Neuronal stem cell (in vitro differentiated cells): ENCODE measurements at regions not wholly inside any gene's neighbourhood (a gene's known extent, or its start where the extent isn't known, plus 50 kb on each side); places are given as distances from the start of the nearest gene placed in this dataset.

Experiments used
- DNase-seq: peaks from one replicate; pipeline ENCODE4 v3.0.0-alpha.2; 2013; ENCODE audit warnings: low spot score
- H2AFZ ChIP-seq: one replicate; pipeline ENCODE4 v1.6.1; 2013; ENCODE audit warnings: mild to moderate bottlenecking, low read length, inconsistent platforms
- H2AK5ac ChIP-seq: 2 replicates; pipeline ENCODE4 v1.6.1; 2013; ENCODE audit warnings: low read depth, mild to moderate bottlenecking, inconsistent platforms, low read length, moderate library complexity, mixed read lengths
- H2BK120ac ChIP-seq: 2 replicates; pipeline ENCODE4 v1.6.1; 2013; ENCODE audit warnings: low read depth, mild to moderate bottlenecking, inconsistent platforms, low read length, moderate library complexity, mixed read lengths
- H2BK12ac ChIP-seq: one replicate; pipeline ENCODE4 v1.6.1; 2013; ENCODE audit warnings: low read length, inconsistent platforms
- H2BK15ac ChIP-seq: 2 replicates; pipeline ENCODE4 v1.6.1; 2013; ENCODE audit warnings: mild to moderate bottlenecking, low read length, inconsistent platforms, mixed read lengths
- H2BK5ac ChIP-seq: one replicate; pipeline ENCODE4 v1.6.1; 2013; ENCODE audit warnings: inconsistent platforms, mild to moderate bottlenecking, low read length, moderate library complexity
- H3K14ac ChIP-seq: one replicate; pipeline ENCODE4 v1.6.1; 2013; ENCODE audit warnings: low read length, inconsistent platforms
- H3K18ac ChIP-seq: 2 replicates; pipeline ENCODE4 v1.6.1; 2013; ENCODE audit warnings: low read length, inconsistent platforms
- H3K23ac ChIP-seq: 2 replicates; pipeline ENCODE4 v1.6.1; 2013; ENCODE audit warnings: low read depth, mild to moderate bottlenecking, mixed read lengths, low read length, inconsistent platforms; ENCODE audit not compliant: poor library complexity
- H3K27ac ChIP-seq: replicated peaks from 3 replicates; pipeline ENCODE4 v1.5.1; 2013; ENCODE audit warnings: low read length, inconsistent platforms
- H3K27me3 ChIP-seq, 3 experiments: 2 replicates each; pipeline ENCODE4 v1.6.1; 2013; ENCODE audit warnings: low read length in 3 of 3, mild to moderate bottlenecking in 2 of 3, inconsistent platforms in 1 of 3, low read depth in 1 of 3, mixed read lengths in 1 of 3, moderate library complexity in 1 of 3; ENCODE audit not compliant: control insufficient read depth in 3 of 3, insufficient read depth in 3 of 3
- H3K36me3 ChIP-seq, 2 donors: replicated peaks in 1 of 2; 2 replicates each; pipeline ENCODE4 v1.6.1; 2013; ENCODE audit warnings: low read length in 2 of 2; ENCODE audit not compliant: control insufficient read depth in 2 of 2, insufficient read depth in 2 of 2
- H3K4ac ChIP-seq: 2 replicates; pipeline ENCODE4 v1.6.1; 2013; ENCODE audit warnings: inconsistent platforms, mild to moderate bottlenecking, low read length, moderate library complexity
- H3K4me1 ChIP-seq, 2 donors: 1 replicate in 1 of 2; 2 replicates in 1 of 2; pipeline ENCODE4 v1.6.1; 2013; ENCODE audit warnings: low read length in 2 of 2, low read depth in 1 of 2; ENCODE audit not compliant: control insufficient read depth in 2 of 2, insufficient read depth in 1 of 2
- H3K4me2 ChIP-seq: one replicate; pipeline ENCODE4 v1.6.1; 2013; ENCODE audit warnings: mild to moderate bottlenecking, low read length, inconsistent platforms; ENCODE audit not compliant: insufficient read depth, poor library complexity, severe bottlenecking
- H3K4me3 ChIP-seq, 2 donors: 2 replicates each; pipeline ENCODE4 v1.5.1; 2013; ENCODE audit warnings: low read length in 2 of 2, mild to moderate bottlenecking in 2 of 2, inconsistent platforms in 1 of 2, moderate library complexity in 1 of 2
- H3K79me1 ChIP-seq: one replicate; pipeline ENCODE4 v1.6.1; 2013; ENCODE audit warnings: low read depth, mild to moderate bottlenecking, inconsistent platforms, low read length, moderate library complexity
- H3K9ac ChIP-seq: one replicate; pipeline ENCODE4 v1.6.1; 2013; ENCODE audit warnings: mild to moderate bottlenecking, low read depth, low read length, inconsistent platforms; ENCODE audit not compliant: poor library complexity
- H3K9me3 ChIP-seq, 2 donors: replicated peaks in 1 of 2; 2 replicates each; pipeline versions ENCODE3 to v1.6.1; 2013; ENCODE audit warnings: low read length in 2 of 2, mild to moderate bottlenecking in 2 of 2, inconsistent platforms in 1 of 2, low read depth in 1 of 2, mixed read lengths in 1 of 2, moderate library complexity in 1 of 2; ENCODE audit not compliant: control insufficient read depth in 2 of 2, insufficient read depth in 1 of 2
- H4K8ac ChIP-seq: one replicate; pipeline ENCODE4 v1.6.1; 2013; ENCODE audit warnings: low read depth, mild to moderate bottlenecking, inconsistent platforms, low read length, moderate library complexity
- H4K91ac ChIP-seq: one replicate; pipeline ENCODE4 v1.6.1; 2013; ENCODE audit warnings: low read length, low read depth, mild to moderate bottlenecking, inconsistent platforms; ENCODE audit not compliant: poor library complexity
- WGBS, 2 donors: extraction: QIAGEN DNeasy Blood & Tissue Kit; methylation state at CpG; one replicate each; pipeline ENCODE4 v1.1.7; 2013; ENCODE audit warnings: missing lambda C conversion rate in 2 of 2, mixed read lengths in 1 of 2; ENCODE audit not compliant: insufficient read length in 2 of 2, insufficient replicate concordance in 1 of 2; ENCODE audit errors: extremely low coverage in 2 of 2; 5-methylcytosine and 5-hydroxymethylcytosine counted together

DNA sequence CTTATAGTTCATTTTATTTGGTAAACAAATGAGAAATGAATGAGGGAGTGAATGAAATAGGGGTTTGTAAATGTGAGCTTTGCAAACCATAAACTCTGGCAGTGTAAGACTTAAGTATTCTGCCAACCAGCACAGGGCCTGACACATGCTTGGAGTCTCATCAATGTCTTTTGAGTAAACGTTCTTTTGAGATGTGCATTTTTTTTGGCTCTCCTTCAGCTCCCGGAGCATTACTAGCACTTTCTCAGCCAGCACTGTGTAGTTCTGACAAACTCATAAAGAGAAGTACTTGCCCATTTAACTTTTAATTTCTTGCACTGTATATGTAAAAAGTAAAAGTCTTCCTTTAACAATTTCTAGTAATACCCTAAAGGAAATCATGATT, 245.3 kb downstream of the HS3ST1 start:
- Histone ChIP-seq H2BK120ac (no peak overlapping the region), H2AFZ (no peak overlapping the region), H2BK12ac (no peak overlapping the region), H3K4me1 (no peaks in the 10 kb centered on the region), H3K23ac (no peak overlapping the region), H2BK15ac (no peak overlapping the region), H3K27me3 (no peaks in the 10 kb centered on the region), H3K27ac (no peak overlapping the region), H3K36me3 (no peaks in the 10 kb centered on the region), H4K91ac (no peak overlapping the region), H4K8ac (no peak overlapping the region), H3K4me2 (no peak overlapping the region), H2BK5ac (no peak overlapping the region), H3K79me1 (no peaks in the 10 kb centered on the region), H3K4ac (no peak overlapping the region), H3K9ac (no peak overlapping the region), H2AK5ac (no peak overlapping the region), H3K9me3 (no peaks in the 10 kb centered on the region), H3K4me3 (no peak overlapping the region), H3K14ac (no peak overlapping the region), H3K18ac (no peak overlapping the region)
- WGBS, 2 donors = no CpG with 5 or more reads among the region's 2 CpGs
- no peak for DNase-seq

DNA sequence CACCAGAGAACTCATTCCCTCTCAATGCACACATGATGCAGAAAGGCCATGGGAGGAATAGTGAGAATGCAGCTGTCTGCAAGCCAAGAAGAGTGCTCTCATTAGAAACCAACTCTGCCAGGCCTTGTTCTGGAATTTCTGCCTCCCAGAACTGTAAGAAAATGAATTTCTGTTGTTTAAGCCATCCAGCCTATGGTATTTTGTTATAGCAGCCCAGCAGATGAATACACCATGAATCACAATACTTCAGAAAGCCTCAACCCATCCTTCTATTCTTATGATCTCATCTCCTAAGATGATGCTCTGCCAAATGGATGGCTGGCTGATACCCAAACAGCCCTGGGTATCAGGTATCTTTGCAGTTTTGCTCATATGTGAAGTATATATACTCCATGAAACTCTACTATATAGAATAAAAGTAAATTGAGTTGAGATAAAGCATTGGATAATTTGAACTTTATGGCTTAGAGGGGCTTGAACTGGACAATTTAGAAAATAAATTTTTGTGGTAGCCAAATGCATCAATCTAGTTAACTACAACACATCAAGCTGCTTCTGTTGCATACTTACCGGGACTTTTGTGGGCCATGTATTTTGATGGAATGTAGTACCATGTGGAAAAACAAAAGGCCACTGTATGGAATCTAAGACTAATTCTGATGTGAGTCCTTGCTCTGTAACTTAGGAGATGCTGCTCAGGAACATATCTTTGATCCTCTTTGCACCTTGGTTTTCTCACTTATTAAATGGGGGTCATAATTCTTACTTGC, 245.9 kb downstream of the HS3ST1 start:
- no peak overlapping the region for H4K91ac ChIP-seq
- DNase-seq = no peak
- H2AK5ac ChIP-seq = no peak overlapping the region
- no peak overlapping the region for H3K9ac ChIP-seq
- H3K4me2 ChIP-seq = no peak overlapping the region
- H3K18ac ChIP-seq = no peak overlapping the region
- H3K79me1 ChIP-seq = no peaks in the 10 kb centered on the region
- H3K27me3 ChIP-seq = no peaks in the 10 kb centered on the region
- H2BK5ac ChIP-seq = no peak overlapping the region
- no peak overlapping the region for H3K4me3 ChIP-seq
- no CpG with 5 or more reads among the region's 1 CpG for WGBS, 2 donors
- no peaks in the 10 kb centered on the region for H3K36me3 ChIP-seq
- no peak overlapping the region for H3K23ac ChIP-seq
- no peak overlapping the region for H2AFZ ChIP-seq
- no peak overlapping the region for H2BK12ac ChIP-seq
- no peak overlapping the region for H2BK15ac ChIP-seq
- H3K9me3 ChIP-seq = no peaks in the 10 kb centered on the region
- no peak overlapping the region for H2BK120ac ChIP-seq
- H3K4ac ChIP-seq = no peak overlapping the region
- H4K8ac ChIP-seq = no peak overlapping the region
- no peaks in the 10 kb centered on the region for H3K4me1 ChIP-seq
- H3K27ac ChIP-seq = no peak overlapping the region
- H3K14ac ChIP-seq = no peak overlapping the region

DNA sequence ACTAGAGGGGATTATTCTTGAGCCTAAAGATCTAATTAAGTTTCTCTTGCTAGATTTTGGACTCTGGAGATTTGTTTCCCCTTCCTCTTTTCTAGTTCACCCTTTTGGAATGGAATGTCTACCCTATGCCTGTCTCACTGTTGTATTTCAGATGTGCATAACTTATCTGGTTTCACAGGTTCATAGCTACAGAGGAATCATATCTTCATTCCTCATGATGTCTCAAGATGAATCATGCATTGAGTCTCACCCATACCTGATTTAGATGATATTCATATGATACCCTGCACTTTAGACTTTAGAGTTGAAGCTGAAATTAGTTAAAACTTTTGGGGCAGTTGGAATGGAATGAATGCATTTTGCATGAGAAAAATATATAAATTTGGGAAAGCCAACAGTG, 246.7 kb downstream of the HS3ST1 start:
- DNase-seq = no peak
- no peak overlapping the region for H3K14ac ChIP-seq
- H3K27me3 ChIP-seq = no peaks in the 10 kb centered on the region
- H3K23ac ChIP-seq = no peak overlapping the region
- no peak overlapping the region for H2BK120ac ChIP-seq
- no peak overlapping the region for H2BK5ac ChIP-seq
- H3K4me3 ChIP-seq = no peak overlapping the region
- H3K4ac ChIP-seq = no peak overlapping the region
- H3K79me1 ChIP-seq = no peaks in the 10 kb centered on the region
- H2AK5ac ChIP-seq = no peak overlapping the region
- H4K8ac ChIP-seq = no peak overlapping the region
- no peak overlapping the region for H2BK12ac ChIP-seq
- H3K36me3 ChIP-seq = no peaks in the 10 kb centered on the region
- no peak overlapping the region for H2BK15ac ChIP-seq
- H3K9me3 ChIP-seq = no peaks in the 10 kb centered on the region
- H3K18ac ChIP-seq = no peak overlapping the region
- H3K4me2 ChIP-seq = no peak overlapping the region
- no peaks in the 10 kb centered on the region for H3K4me1 ChIP-seq
- H2AFZ ChIP-seq = no peak overlapping the region
- H3K9ac ChIP-seq = no peak overlapping the region
- no peak overlapping the region for H3K27ac ChIP-seq
- no peak overlapping the region for H4K91ac ChIP-seq

DNA sequence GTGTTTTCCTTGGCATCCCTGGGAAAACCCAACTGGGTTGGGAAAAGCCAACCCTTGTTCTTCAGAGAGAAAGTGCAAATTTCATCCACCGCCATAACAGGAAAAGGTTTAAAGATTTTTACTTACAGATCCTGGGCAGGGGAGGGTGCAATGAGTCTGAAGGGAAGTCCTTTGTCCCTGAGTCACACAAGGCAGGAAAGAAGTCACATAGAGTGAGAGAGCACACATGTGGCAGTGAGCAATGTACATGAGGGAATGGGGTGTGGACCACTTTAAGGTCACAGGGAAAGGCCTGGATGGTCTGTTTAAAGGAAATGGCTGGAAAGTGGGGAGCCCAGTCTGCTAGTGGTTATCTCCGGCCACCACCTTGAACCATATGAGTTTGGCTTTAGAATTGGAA, 248.9 kb downstream of the HS3ST1 start:
- no peak overlapping the region for H3K23ac ChIP-seq
- H3K9ac ChIP-seq = no peak overlapping the region
- H3K4ac ChIP-seq = no peak overlapping the region
- H3K4me1 ChIP-seq = no peaks in the 10 kb centered on the region
- no peak for DNase-seq
- H3K79me1 ChIP-seq = no peaks in the 10 kb centered on the region
- H2BK120ac ChIP-seq = no peak overlapping the region
- no peaks in the 10 kb centered on the region for H3K9me3 ChIP-seq
- H2BK5ac ChIP-seq = no peak overlapping the region
- H2AK5ac ChIP-seq = no peak overlapping the region
- no peak overlapping the region for H3K14ac ChIP-seq
- no peak overlapping the region for H2AFZ ChIP-seq
- no peak overlapping the region for H2BK12ac ChIP-seq
- no peak overlapping the region for H3K4me2 ChIP-seq
- H3K4me3 ChIP-seq = no peak overlapping the region
- no peak overlapping the region for H2BK15ac ChIP-seq
- WGBS, 2 donors = no CpG with 5 or more reads among the region's 2 CpGs
- H3K18ac ChIP-seq = no peak overlapping the region
- H4K8ac ChIP-seq = no peak overlapping the region
- H3K36me3 ChIP-seq = no peaks in the 10 kb centered on the region
- no peak overlapping the region for H3K27ac ChIP-seq
- no peak overlapping the region for H4K91ac ChIP-seq
- H3K27me3 ChIP-seq = no peaks in the 10 kb centered on the region
